ENCODE measurements at regions not wholly inside any gene's neighbourhood (a gene's known extent, or its start where the extent isn't known, plus 50 kb on each side); places are given as distances from the start of the nearest gene placed in this dataset.

- no peak for TF ChIP-seq POLR2A (IDR thresholded peaks at IDR 0.05)
- TF ChIP-seq, protein P1, sequence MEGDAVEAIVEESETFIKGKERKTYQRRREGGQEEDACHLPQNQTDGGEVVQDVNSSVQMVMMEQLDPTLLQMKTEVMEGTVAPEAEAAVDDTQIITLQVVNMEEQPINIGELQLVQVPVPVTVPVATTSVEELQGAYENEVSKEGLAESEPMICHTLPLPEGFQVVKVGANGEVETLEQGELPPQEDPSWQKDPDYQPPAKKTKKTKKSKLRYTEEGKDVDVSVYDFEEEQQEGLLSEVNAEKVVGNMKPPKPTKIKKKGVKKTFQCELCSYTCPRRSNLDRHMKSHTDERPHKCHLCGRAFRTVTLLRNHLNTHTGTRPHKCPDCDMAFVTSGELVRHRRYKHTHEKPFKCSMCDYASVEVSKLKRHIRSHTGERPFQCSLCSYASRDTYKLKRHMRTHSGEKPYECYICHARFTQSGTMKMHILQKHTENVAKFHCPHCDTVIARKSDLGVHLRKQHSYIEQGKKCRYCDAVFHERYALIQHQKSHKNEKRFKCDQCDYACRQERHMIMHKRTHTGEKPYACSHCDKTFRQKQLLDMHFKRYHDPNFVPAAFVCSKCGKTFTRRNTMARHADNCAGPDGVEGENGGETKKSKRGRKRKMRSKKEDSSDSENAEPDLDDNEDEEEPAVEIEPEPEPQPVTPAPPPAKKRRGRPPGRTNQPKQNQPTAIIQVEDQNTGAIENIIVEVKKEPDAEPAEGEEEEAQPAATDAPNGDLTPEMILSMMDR (IDR thresholded peaks at IDR 0.05): no peak
These were observed 411.5 kb downstream of the RASEF start for GRCh38 chr9:82651474-82651873.

All from testis (tissue), 2 donors.